Fibroblast of the aortic adventitia (primary cell): ENCODE measurements at regions not wholly inside any gene's neighbourhood (a gene's known extent, or its start where the extent isn't known, plus 50 kb on each side); places are given as distances from the start of the nearest gene placed in this dataset.

ENCODE experiments used
- DNase-seq: peaks from one replicate; pipeline ENCODE4 v3.0.0-alpha.2; 2010; ENCODE audit warnings: low read depth
- H3K4me3 ChIP-seq: 2 replicates; pipeline ENCODE4 v1.5.1; 2011; ENCODE audit warnings: low read depth, mild to moderate bottlenecking, control low read depth, low read length, moderate library complexity
- TF ChIP-seq, protein P1 (sequence below): IDR thresholded peaks from 2 replicates; pipeline ENCODE4 v1.5.1; 2011; ENCODE audit warnings: mild to moderate bottlenecking, low read length, control low read depth, inconsistent platforms; ENCODE audit not compliant: insufficient read depth

DNA sequence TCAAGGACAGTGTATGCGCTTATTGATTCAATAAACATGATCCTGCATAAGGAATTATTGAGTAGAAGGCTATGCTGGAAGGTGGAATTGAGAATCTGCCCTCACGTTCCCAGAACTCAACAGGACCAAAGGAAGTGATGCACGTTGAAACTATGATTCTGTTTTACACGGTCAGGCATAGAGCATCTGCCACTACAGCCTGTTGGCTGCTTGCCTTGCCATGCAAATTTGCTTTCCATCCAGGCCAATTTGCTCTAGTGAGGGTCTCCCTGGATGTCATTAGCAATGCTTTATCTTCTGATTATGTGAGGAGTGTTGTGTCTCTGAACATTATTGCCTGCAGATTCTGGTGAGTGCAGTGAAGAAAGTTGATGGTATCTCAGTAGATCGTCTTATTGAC is 132.9 kb downstream of the ADRA2A start:
- TF ChIP-seq, protein P1, sequence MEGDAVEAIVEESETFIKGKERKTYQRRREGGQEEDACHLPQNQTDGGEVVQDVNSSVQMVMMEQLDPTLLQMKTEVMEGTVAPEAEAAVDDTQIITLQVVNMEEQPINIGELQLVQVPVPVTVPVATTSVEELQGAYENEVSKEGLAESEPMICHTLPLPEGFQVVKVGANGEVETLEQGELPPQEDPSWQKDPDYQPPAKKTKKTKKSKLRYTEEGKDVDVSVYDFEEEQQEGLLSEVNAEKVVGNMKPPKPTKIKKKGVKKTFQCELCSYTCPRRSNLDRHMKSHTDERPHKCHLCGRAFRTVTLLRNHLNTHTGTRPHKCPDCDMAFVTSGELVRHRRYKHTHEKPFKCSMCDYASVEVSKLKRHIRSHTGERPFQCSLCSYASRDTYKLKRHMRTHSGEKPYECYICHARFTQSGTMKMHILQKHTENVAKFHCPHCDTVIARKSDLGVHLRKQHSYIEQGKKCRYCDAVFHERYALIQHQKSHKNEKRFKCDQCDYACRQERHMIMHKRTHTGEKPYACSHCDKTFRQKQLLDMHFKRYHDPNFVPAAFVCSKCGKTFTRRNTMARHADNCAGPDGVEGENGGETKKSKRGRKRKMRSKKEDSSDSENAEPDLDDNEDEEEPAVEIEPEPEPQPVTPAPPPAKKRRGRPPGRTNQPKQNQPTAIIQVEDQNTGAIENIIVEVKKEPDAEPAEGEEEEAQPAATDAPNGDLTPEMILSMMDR: no peak
- no peak for DNase-seq
- no peak overlapping the region for H3K4me3 ChIP-seq

DNA sequence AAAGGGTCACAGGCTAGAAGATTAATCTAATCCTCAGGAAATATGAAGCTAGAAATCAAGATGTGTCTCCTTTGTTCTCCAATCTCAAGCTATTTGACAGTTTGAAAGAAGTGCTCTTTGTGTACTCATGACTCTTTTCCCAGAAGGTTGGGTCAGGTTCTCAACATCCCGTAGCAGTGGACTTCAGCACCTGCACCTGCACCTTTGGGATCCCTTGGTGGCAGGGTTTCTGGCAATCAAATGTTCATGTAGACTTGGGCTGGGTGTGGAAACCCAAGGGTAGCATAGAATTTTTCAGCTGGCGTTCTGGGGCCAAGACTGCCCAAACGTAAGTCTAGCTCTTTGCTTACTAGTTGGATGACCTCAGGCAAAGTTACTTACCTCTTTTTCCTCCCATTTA is 134.4 kb downstream of the ADRA2A start:
- H3K4me3 ChIP-seq: no peak overlapping the region
- no peak for DNase-seq
- TF ChIP-seq, protein P1: no peak

DNA sequence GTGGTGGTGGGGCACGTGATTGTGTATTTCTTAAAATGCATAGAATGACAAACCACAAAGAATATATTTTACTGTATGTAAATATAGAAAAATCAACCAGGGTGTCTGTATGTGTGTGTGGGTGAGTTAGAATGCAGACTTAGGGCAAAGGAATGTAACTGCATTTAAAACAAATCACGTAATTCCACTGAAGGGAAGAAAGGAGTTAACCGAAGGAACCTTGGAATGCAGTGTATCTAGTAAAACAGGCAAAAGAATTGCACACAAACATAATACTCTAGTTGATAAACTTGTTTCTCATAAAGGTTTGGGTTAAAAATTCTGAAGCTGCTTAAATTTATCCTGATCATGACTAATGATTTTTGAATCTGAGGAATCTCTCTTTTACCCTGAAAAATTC is 134.9 kb downstream of the ADRA2A start:
- H3K4me3 ChIP-seq: no peak overlapping the region
- TF ChIP-seq, protein P1: no peak
- no peak for DNase-seq

DNA sequence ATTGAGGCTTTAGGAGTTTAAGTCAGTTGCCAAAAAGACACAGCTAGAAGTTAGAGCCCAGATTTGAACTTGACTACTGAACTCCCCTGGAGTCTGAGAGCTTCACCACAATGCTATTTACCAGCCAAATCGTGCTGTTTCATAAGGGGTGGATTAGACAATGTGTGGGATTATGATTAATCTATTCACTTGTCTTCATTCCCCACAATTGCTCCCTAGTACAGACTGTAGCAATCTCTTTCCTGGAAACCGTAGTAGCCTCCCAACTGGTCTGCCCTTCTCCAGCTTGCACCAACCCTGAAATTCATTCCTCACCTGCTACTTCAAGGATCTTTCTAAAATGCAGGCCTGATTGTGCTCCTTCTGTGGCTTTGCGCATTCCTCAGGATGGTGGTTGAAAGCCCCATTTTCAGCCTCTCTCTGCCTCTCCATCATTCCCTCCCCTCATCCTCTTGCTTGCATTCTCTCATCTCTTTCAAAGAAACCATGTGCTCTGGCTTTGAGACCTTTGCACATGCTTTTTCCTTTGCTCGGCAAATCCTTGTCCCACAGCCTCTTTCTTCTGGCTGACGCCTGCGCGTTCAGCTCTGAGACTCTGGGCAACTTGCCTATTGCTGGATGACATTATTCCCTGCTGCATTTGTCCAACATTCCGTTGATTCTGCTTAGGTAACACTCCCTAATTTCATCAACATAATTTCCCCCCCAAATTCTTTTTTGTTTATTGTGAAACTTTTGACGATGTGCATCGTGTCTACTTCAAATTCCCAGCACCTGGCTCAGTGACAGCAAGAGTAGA is 145.1 kb downstream of the ADRA2A start:
- no peak overlapping the region for H3K4me3 ChIP-seq
- no peak for DNase-seq
- TF ChIP-seq, protein P1: no peak

DNA sequence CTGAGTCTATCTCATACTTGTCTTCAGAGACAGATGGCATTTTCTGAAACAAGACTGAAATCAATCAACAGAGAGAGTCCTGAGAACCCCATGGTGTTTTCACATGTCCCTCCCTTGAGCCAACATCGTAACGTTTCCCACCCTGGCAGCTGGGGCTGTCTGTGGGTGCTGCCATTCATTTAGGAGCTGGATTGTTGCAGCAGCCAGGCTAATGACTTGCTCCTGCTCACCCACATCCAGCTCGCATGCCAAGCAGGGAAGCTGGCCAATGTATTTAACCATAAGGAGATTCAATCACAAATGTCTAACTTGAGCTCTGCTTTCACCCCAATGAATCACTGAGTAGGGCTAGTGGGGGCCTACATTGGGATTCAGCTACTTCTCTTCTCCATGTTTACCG is 146.1 kb downstream of the ADRA2A start:
- TF ChIP-seq, protein P1: no peak
- no peak for DNase-seq

DNA sequence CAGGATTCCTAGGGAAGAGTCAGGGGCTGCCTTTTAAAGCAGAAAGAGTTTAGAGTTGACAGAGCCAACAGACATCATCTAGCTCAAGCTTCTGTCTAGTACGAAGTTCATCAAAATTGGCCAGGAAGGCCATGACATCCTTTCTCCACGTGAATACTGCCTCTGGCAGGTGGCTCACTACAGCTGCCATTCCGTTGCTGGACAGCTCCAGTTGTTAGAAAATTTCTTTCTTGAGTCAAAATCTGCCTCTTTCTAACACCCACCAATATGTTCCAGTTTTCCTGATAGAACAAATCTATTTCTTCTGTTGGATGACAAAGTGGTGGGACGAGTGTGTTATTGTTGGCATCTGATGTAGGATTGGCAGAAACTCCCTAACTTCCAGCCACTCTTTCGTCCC is 154.9 kb downstream of the ADRA2A start:
- no peak overlapping the region for H3K4me3 ChIP-seq
- DNase-seq: no peak
- TF ChIP-seq, protein P1: no peak

More for the DNA sequence above, 146.1 kb downstream of the ADRA2A start:
- H3K4me3 ChIP-seq: no peak overlapping the region

DNA sequence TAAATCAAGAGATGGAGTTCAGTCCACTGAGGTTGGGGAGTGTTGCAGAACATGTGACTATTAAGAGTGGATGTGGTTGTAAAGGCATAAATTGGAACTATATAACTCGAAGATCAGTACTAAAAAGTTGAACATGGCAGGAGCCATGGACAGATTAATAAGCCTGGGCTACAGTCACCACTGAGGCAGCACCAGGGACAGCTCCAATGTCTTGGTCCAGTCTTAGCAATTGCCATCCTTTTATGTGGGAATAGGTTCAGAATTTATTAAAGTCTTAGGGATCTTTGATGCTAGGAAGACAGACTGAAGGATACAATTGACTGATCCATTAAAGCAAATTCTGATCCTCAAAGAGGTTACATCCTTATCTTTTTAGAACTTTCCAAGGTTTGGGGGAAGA is 156.6 kb downstream of the ADRA2A start:
- TF ChIP-seq, protein P1: no peak

More for the DNA sequence above, 156.6 kb downstream of the ADRA2A start:
- H3K4me3 ChIP-seq: no peak overlapping the region
- no peak for DNase-seq
